ENCODE measurements at regions not wholly inside any gene's neighbourhood (a gene's known extent, or its start where the extent isn't known, plus 50 kb on each side); places are given as distances from the start of the nearest gene placed in this dataset.
"Not testable (repeated sequence)": the region's sequence is repeated elsewhere in the genome, so short reads cannot be mapped to it uniquely, and the experiment has no call there.

DNA sequence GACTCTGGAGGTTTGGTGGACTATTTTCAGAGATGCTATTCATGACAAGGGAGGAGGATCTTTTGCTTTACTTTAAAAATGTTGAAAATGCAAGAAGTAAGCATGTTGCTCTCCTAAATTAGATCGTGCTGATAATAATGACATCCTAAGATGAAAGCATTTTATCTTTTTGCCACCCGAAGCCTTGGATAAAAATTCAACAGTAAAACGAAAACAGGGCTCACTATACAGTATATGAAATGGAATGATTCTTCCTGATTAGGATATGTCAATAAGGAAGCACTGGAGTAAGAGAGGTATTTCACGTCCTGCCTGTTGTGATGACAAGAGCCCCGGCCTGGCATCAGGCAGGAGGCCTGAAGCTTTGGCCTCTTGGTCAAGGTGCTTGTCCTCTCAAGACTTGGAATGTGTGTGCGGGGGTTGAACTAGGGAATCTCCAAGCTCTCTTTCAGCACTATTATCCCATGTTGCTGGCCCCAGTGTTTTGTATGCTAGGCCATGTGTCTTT is 306.0 kb downstream of the MTX2 start:
- no peak for DNase-seq

DNA sequence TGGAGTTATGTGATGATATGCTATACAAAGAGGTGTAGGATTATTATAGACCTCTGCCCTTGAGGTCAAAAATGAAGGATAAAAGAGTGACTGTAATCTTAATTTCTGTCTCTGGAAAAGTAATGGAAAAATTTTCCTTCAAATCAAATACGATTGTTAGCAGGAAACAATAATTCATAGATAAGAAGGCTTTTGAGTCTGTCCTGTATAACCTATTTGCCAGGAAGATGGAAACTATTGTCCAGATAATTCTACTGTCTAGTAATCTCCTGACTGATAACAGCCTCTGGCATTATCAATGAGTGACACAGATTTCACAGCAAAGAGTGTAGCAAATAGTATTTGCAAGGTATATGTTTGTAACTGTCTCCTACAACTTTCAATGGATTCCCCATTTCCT is 307.8 kb downstream of the MTX2 start:
- DNase-seq: no peak

DNA sequence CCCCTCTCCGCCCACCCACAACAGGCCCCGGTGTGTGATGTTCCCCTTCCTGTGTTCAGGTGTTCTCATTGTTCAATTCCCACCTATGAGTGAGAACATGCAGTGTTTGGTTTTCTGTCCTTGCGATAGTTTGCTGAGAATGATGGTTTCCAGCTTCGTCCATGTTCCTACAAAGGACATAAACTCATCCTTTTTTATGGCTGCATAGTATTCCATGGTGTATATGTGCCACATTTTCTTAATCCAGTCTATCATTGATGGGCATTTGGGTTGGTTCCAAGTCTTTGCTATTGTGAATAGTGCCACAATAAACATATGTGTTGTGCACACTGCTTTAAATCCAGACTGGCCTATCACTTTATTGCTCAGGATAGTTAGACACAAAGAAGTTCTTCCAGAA is 309.1 kb downstream of the MTX2 start:
- DNase-seq: not testable (repeated sequence)

DNA sequence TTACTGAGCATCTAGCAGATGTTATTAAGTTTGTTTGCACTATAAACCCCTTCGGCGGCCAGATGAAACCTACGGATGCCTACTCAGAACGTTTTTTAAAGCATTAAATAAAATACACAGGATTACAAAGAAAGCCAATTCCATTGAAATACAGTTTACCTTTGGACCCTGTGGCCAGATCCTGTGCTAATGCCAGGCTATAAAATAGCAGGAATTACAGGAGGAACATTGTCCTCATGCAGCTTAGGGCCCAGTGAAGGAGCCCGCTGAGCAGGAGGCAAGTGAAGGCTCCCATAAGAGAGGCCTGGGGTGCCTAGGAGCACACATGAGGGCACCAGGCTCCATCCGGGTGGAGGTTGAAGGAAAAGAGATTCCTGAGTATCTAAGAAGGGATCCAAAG is 310.4 kb downstream of the MTX2 start:
- no peak for DNase-seq

DNA sequence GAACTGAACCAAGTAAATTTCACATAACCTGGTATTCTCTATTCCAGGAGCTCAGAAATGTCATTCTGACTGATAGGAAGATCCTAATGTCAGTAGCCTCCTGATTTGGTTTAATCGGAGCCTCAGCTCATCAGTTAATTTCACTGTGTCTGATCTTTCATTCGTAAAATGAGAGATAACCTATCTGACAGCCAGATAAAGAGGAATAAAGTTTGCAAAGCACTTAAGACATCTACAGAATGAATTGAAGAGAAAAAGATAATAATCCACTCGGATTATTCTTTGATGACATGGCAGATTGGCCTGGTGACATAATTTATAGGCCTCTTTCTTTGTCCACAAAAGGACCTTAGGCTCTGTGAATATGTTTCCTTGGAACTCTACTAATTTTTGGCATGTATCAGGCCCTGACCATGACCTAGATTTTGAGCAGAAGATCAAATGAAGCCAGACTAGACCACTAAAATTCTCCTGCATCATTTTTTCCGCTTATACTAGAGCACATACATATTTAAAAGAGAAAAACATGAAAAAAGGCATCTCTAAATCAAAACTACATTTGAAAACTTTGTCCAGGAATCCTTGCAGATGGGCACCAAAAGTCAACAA is 312.4 kb downstream of the MTX2 start:
- no peak for DNase-seq

DNA sequence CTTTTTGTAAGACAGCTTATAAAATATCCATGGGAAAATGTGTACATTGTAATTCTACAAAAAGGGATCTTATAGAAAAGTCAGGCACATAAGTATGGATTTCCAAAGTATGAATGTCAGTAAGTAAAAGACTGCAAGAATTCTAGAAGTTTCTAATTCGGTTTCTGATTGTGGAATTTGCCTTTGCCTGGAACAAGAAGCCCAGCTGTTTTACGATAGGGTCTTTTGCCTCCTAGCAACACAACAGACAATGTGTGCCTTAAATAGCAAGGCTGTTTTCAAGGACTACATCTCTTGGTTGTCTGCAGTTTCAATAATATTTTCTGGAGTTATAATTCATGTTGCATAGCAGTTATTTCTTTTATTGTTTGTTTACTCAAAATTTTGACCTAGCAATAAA is 312.9 kb downstream of the MTX2 start:
- DNase-seq: no peak

DNA sequence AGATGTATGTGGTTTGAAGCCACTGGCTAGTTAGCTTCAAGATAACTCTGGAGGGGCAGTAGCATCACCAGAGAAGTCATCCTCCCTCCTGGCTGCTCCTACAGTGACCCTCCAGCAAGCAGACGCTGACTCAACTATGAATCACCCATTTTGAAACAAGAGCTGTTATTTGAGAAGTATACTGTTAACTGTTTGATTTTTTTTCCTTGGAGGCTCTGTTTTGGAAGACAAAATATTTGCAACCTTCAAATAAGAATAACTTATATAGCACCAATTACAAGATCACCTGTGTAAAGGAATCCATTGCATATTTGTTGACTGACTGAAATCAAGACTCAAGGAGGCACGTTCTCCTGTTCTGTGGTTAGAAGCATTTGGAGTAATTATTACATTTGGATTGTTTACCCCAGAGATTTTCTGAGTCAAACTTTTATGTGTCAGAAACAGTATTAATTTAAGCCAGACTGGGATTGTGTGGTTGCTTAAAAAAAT is 313.8 kb downstream of the MTX2 start:
- no peak for DNase-seq

DNA sequence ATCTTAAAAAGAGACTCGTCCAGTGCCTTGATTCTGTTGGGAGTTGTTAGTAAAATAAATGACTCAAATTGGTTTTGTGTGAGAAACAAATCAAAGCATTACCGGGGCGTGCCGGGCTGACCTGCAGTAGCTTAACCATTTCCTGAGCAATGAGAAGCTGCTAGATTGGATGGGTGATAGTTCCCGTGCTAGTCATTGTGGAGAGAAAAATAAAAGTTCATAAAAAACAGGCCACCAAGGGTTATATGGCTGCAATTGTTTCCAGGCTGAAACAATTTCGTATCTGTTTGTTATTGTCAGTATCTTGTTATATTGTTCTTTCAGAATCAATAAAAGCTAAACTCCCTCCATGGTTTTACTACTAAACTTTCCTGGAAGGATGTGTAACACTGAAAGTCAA is 314.4 kb downstream of the MTX2 start:
- DNase-seq: no peak

DNA sequence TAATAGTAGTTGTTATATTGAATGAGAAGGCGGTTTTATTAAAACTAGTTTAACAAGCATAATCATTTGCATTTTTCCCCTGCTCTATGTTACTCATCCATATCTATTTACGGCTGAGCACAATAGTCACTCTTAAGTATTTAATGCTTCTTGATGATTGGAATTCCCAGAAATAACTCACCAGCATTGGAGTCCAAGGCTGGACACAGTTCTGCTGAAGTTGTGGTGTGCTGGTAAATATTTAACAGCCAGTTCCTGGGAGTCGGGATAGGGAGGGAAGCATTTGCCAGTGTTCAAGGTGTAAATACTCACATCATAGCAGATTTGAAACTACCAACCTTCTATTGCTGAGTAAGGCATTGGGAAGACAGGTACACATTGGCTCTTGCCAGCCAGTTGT is 315.1 kb downstream of the MTX2 start:
- no peak for DNase-seq

DNA sequence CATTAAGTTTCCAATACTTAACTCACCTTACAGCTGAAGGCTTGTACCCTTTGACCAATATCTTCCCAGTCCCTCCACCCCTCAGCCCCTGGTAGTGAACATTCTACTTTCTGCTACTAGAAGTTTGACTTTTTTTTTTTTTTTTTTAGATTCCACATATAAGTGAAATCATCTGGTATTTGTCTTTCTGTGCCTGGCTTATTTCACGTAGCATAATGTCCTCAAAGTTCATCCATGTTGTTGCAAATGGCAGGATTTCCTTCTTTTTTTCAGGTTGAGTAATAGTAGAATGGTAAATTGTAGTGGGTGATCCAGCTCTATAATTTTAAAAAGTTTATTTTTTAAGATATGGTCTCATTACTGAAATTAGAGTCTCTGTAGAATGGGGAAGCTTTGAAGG is 316.0 kb downstream of the MTX2 start:
- DNase-seq: no peak

DNA sequence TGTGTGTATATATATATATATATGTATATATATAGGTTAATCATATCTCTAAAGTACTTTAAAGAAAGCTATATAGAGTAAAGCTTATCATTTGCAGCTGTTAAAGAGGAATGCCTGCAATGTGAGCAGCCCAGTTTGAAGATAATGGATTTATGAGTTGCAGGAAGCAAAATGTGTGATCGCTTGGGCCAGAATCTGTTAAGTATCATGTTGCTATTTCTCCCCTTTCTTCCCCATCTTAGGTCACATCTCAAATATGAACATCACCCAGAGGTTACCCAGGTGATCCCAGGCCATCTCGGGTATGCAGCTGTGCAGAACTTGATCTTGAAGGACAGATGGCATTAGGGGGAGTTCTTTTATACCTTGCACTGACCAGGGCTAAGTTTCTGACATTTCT is 316.5 kb downstream of the MTX2 start:
- no peak for DNase-seq

DNA sequence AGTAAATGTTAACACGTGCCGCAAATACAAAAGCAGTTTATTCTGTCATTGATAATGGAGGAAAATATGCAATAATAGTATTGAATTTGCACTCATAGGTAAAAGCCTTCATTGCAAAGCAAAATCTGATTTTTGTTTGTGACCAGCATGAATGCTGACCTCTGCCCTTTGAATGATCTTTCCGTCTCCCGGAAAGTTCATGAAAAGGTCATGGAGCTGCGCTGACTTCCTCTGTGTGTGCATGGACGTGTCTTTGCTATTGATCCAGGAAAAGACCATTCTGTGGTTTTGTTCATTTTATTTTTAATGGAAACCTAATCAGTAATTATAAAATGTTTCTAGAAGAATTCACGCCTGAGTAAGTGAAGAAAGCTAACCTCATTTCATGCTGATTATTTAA is 320.0 kb downstream of the MTX2 start:
- no peak for DNase-seq

DNA sequence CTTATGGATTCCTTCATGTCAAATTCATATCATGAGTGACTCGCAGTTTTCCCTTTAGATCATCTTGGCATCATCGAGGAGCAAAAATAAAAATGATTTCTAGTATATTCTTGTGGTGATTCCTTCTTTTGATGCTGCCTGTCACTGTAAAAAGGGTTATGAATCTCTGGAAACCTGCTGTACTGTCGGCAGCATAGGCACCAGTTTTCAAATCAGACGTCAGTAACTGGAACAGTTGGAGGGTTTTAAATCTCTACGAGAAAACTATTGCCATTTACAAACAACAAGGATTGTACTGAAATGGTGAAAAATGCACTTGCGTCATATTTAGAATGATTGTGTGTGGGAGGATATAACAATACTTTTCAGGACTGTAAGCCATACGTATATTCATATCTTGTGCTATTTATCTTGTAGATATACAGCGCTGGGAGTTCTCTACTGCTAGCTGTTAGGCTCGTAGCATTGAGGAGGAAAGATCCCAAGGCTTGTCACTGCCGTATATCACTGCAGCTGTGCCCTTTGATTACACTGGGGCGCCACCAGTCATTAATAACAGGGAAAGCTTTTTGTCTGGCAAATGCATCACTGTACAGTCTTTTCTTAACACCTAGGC is 320.7 kb downstream of the MTX2 start:
- DNase-seq: no peak

DNA sequence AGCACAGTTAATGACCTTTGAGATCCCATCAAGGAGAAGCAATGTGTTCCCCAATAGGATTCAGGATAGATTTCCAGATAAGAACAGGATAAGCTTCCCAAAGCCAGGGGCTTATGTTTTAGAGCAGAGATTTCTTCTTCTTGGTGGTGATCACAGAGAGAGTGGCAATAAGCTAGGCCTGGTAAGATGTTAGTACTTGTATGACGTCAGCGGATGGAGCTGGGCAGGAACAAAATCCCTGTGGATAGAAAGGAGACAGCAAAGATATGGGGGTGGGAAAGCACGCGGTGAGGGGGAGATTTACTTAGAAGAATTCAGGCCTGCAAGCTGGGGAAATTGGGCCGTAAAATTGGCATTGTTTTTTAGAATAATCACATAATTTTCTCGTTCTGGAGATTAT is 323.0 kb downstream of the MTX2 start:
- no peak for DNase-seq

DNA sequence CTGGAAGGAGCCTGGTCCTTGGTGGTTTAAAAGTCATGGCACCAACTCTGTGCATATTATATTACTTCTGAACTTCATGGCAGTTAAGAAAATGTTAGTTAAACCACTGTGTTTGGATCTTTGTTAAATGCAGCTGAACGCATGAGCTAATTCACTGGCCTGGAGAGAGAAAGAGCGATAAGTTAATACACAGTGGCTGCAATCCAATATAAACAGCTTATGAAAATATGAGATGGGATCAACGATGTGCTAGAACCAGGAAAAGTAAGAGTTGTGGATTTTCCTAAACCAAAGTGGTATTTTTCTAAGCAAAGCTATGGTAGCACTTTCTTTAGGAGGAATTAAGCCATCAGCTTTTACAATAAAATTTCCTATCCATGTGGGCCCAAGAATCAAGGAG is 326.7 kb downstream of the MTX2 start:
- no peak for DNase-seq

DNA sequence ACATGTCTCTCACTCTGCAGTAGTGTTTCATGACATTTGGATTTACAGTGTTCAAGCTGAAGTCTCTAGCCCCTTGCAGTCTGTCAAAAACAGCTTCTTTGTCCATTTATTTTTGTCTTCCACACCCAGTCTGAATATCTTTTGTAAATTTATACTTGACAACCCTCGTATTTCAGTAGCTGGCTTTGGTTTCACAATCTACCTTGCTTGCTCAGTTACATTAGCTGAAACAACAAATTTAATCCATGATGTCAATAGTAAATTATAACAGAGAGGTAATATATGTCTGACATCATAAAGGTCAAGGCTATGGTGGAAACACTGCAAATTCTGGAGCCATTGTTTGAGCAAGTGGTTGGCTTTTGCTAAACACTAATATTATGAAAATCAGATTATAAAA is 328.7 kb downstream of the MTX2 start:
- DNase-seq: no peak

DNA sequence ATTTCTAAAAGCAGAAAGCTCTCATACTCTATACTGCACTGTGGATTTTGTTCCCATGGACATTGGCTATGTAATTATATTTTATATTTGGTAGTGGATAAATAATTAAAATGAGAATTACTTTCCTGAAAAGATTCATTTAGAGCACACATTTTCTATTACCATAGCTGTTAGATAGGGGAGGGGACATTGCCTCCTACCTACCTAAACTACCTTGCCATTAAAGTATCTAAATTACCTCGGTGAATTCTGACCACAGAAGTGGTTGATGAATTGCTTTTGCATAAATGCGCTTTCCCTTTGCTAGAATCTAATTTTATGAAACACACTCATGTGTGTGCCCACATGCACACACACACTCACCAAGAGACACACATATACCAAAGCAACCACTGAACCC is 329.1 kb downstream of the MTX2 start:
- no peak for DNase-seq

DNA sequence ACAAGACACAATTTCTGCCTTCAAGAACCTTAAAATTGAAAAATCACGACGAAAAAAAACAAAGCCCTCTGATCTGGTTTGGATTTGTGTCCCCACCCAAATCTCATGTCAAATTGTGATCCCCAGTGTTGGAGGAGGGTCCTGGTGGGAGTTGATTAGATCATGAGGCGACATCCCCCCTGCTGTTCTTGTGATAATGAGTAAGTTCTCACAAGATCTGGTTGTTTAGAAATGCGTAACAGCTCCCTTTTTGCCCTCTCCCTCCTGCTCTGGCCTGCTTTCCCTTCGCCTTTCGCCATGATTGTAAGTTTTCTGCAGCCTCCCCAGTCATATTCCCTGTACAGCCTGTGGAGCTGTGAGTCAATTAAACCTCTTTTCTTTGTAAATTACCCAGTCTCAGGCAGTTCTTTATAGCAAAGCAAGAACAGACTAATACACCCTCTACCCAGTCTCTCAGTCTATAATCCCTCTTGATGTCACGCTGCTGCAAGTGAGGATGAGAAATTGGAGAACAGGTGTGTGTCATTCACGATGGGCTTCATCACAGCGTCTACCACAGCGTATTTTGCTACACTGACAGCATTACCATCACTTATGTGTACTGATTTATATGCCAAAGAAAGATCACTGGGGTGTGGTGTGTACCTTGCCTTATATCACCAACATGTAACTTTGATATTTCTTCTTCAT is 330.7 kb downstream of the MTX2 start:
- DNase-seq: no peak

DNA sequence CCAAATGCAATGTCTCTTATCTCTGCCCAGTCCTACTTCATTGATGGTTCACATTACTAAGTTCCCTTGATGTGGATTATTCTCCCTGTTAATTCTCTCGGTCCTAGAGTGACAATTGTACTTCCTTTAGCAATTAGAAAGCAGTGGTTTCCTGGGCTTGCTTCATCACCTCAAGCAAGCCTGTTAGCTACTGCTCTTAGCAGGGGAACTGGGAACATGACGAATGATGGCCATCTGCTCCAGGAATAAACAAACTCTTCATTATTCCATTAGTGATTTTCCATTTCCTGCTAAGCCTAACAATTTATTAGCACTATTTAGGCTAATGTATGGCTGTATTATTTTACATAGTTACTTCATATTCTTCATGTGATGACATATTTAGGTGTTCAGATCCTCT is 331.8 kb downstream of the MTX2 start:
- DNase-seq: no peak

DNA sequence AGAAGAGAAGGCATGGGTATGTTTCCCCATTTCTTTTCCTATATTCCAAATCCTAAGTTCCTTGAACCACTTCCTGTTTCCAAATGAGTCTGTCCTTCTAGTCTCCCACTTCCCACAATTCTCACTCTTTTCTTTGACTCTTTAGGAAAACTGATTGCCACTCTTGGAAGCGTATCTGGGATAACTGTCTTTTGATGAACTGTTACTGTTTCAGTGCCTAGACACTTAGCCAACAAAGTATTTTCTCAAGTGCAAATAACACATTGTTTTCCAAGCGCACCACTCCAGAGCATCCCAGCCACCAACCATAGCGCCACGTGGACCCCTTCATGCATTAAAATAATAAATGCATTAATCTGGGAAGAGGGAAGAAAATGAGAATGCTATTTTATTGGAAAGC is 342.8 kb downstream of the MTX2 start:
- no peak for DNase-seq

DNA sequence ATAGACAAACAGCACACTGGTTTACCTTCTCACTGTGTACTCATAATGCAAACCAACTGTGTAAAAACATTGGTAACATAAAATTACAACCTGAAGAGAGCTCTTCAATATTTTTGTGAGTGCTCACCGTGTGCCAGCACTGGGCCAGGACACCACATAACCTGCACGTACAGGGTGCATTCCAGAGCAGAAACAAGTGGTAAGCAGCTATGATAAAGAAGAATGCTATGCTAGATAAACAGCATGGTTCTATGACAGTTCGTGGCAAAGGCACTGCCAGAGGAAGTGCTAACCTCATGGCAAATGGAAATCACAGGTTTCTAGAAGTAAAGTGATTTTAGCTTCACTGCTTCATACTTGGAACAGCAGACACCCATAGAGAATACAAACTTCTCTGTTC is 343.5 kb downstream of the MTX2 start:
- DNase-seq: no peak

DNA sequence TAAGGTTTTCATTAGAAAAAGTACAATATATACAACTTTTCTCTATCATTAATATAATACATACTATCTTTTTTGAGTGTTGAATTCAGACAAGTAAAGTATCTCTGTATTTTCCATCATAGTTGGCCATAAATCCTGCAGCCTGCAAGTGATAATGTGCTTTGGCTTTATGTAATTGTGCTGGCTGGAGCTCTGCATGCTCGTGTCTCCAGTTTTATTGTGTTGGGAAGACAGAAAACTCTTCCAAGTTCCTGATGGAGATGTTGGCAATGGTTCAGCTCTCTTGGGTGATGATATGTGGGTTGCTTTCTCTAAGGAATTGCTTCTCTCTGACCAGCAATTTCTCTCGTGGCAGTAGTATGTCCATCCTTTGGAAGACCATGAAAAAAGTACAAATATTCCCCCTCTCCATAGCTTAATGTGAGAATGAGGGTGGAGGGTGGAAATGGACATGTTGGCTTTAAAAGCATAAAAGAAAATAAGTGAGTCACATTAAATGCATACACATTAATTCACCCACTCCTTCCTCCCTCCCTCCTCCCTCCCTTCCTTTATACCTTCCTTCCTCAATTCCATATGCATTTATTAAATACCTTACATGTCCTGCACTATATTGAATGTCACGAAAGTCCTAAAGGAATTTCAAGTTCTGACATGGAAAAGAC is 344.2 kb downstream of the MTX2 start:
- no peak for DNase-seq

DNA sequence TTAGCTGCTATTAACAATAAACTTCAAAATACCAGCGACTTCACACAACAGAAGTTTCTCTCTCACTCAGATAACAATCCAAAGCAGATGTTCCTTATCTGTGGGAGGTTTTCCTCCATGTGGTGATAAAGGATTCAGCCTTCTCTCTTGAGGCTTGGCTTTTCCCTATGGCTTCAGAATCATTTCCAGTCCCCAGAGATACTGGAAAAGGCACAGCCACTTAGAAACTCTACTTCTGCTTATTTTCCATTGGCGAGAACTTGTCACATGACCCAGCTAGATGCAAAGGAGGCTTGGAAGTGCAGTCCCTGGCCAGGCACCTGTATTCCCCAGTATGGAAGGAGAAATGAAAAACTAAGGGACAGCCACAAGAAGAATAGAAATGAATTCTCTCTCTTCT is 344.8 kb downstream of the MTX2 start:
- DNase-seq: no peak

DNA sequence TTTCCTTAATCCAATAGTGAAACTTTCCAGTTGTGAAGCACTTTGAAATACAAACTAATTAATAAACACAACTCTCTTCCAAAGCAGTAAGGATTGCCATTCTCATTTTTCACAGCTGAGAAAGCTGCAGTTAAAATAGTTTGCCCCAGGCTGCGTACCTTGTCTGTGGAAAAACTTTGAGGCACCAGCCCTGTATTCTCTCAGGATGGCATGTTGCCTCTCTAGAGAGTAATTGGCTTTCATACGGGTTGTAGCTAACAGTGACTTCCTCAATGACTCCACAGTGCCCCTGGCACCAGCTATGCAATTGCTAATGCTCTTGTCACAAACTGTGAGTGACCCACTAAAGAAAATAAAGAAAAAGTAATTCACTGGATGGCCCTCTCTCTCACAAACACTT is 345.7 kb downstream of the MTX2 start:
- DNase-seq: no peak

Measured in activated T-cell treated with anti-CD3 and anti-CD28 coated beads, Interleukin-2, amount 50 U/mL, for 1 hour (primary cell).